ENCODE measurements at regions not wholly inside any gene's neighbourhood (a gene's known extent, or its start where the extent isn't known, plus 50 kb on each side); places are given as distances from the start of the nearest gene placed in this dataset.
"Not testable (repeated sequence)": the region's sequence is repeated elsewhere in the genome, so short reads cannot be mapped to it uniquely, and the experiment has no call there.

DNA sequence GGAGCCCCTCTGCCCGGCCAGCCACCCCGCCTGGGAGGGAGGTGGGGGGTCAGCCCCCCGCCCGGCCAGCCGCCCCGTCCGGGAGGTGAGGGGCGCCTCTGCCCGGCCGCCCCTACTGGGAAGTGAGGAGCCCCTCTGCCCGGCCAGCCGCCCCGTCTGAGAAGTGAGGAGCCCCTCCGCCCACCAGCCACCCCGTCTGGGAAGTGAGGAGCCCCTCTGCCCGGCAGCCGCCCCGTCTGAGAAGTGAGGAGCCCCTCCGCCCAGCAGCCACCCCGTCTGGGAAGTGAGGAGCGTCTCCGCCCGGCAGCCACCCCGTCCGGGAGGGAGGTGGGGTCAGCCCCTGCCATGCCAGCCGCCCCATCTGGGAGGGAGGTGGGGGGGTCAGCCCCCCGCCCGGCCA is 102.8 kb downstream of the ID4 start:
- WGBS, 2 donors: 97 to 98% methylated on average over 7 to 23 of the region's 28 CpGs
- H3K36me3 ChIP-seq (ENCODE audit: control insufficient read depth in 4 of 4, insufficient read depth in 4 of 4, low read length in 4 of 4); H3K27me3 ChIP-seq (ENCODE audit: control insufficient read depth in 3 of 3, insufficient read depth in 3 of 3, low read length in 2 of 3); ATAC-seq (ENCODE audit: insufficient read depth, low FRiP score); DNase-seq; H3K9ac ChIP-seq (ENCODE audit: insufficient read depth in 1 of 2, low read length in 2 of 2); H3K4me3 ChIP-seq; H3K9me3 ChIP-seq (ENCODE audit: control insufficient read depth in 4 of 4, insufficient read depth in 3 of 4, low read length in 3 of 4); H3K4me1 ChIP-seq (ENCODE audit: control insufficient read depth in 5 of 5, insufficient read depth in 5 of 5, low read length in 5 of 5); H3K27ac ChIP-seq (ENCODE audit: low read depth in 1 of 2, low read length in 1 of 2): not testable (repeated sequence)

DNA sequence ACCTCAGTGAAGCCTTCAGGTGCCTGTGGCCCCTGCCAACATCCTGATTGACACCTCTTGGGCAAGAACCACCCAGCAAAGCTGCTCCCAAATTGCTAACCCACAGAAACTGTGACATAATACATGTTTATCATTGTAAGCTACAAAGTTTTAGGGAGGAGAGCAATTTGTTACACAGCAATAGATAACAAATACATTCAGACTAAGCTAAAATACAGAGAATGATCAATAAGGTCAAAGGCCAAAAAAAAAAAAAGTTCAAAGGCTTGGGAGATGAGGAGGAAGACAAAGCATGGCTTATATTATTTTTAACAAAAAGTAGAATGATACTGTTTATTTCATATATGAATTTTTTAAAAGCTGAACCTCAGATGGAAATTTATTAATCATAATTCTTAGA is 105.9 kb downstream of the ID4 start:
- H3K27ac ChIP-seq (ENCODE audit: low read depth in 1 of 2, low read length in 1 of 2): no peak overlapping the region

DNA sequence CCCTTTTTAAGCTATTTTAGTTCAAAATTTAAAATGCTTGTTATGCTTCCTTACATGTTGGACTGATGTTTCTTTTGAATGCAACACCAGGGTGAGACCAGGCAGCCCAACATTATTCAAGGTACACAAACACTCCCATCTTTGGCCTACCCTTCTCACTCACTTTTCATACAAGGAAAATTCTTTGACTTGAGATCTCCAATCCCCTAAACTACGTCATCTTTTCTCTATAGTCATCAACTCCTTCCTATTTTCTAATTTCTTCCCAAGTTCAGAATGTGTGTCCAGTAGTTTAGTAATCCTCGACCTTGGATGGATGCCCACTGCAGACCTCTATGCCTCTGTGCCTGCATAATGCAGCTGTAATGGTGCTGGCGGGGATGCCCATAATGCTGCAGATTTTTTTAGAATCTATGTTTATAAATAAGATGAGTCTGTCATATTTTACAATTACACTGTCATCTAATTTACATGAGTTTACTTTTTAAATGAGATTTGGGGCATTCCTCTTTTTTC is 108.7 kb downstream of the ID4 start:
- 83% methylated on average over 3 of the region's 3 CpGs for WGBS, 2 donors
- Histone ChIP-seq H3K36me3 (ENCODE audit: control insufficient read depth in 4 of 4, insufficient read depth in 4 of 4, low read length in 4 of 4) (no peaks in the 10 kb centered on the region), H3K4me3 (no peak overlapping the region), H3K9ac (ENCODE audit: insufficient read depth in 1 of 2, low read length in 2 of 2) (no peak overlapping the region), H3K9me3 (ENCODE audit: control insufficient read depth in 4 of 4, insufficient read depth in 3 of 4, low read length in 3 of 4) (no peaks in the 10 kb centered on the region), H3K27me3 (ENCODE audit: control insufficient read depth in 3 of 3, insufficient read depth in 3 of 3, low read length in 2 of 3) (no peaks in the 10 kb centered on the region), H3K27ac (ENCODE audit: low read depth in 1 of 2, low read length in 1 of 2) (no peak overlapping the region), H3K4me1 (ENCODE audit: control insufficient read depth in 5 of 5, insufficient read depth in 5 of 5, low read length in 5 of 5) (no peaks in the 10 kb centered on the region)
- DNase-seq: no peak
- TF ChIP-seq, protein P1, sequence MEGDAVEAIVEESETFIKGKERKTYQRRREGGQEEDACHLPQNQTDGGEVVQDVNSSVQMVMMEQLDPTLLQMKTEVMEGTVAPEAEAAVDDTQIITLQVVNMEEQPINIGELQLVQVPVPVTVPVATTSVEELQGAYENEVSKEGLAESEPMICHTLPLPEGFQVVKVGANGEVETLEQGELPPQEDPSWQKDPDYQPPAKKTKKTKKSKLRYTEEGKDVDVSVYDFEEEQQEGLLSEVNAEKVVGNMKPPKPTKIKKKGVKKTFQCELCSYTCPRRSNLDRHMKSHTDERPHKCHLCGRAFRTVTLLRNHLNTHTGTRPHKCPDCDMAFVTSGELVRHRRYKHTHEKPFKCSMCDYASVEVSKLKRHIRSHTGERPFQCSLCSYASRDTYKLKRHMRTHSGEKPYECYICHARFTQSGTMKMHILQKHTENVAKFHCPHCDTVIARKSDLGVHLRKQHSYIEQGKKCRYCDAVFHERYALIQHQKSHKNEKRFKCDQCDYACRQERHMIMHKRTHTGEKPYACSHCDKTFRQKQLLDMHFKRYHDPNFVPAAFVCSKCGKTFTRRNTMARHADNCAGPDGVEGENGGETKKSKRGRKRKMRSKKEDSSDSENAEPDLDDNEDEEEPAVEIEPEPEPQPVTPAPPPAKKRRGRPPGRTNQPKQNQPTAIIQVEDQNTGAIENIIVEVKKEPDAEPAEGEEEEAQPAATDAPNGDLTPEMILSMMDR (IDR thresholded peaks at IDR 0.05; ENCODE audit: control extremely low read depth, extremely low read depth): no peak
- no peak for ATAC-seq (ENCODE audit: insufficient read depth, low FRiP score)

More for the DNA sequence above, 105.9 kb downstream of the ID4 start:
- TF ChIP-seq, protein P1 (IDR thresholded peaks at IDR 0.05; ENCODE audit: control extremely low read depth, extremely low read depth): no peak
- no peaks in the 10 kb centered on the region for H3K27me3 ChIP-seq (ENCODE audit: control insufficient read depth in 3 of 3, insufficient read depth in 3 of 3, low read length in 2 of 3)
- ATAC-seq (ENCODE audit: insufficient read depth, low FRiP score): no peak
- H3K4me1 ChIP-seq (ENCODE audit: control insufficient read depth in 5 of 5, insufficient read depth in 5 of 5, low read length in 5 of 5): no peaks in the 10 kb centered on the region
- no peak overlapping the region for H3K9ac ChIP-seq (ENCODE audit: insufficient read depth in 1 of 2, low read length in 2 of 2)
- H3K36me3 ChIP-seq (ENCODE audit: control insufficient read depth in 4 of 4, insufficient read depth in 4 of 4, low read length in 4 of 4): no peaks in the 10 kb centered on the region
- no peak overlapping the region for H3K4me3 ChIP-seq
- H3K9me3 ChIP-seq (ENCODE audit: control insufficient read depth in 4 of 4, insufficient read depth in 3 of 4, low read length in 3 of 4): no peaks in the 10 kb centered on the region
- DNase-seq: no peak

DNA sequence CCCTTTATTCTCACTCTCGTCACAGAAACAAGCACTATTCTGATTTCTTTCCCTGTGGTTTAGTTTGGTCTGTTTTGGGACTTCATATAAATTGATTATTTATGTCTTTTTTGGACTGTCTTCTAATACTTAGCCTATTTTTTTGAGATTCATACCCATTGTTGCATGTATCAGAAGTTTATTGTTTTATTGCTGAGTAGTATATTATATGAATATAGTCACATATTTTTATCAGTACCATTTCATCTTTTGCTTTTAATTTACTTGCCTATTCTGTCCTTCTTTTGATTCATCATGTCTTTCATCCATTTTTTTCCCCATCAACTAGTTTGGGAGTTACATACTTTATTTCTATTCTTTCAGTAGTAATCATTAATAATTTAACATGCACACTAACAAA is 112.0 kb downstream of the ID4 start:
- H3K27me3 ChIP-seq (ENCODE audit: control insufficient read depth in 3 of 3, insufficient read depth in 3 of 3, low read length in 2 of 3): no peaks in the 10 kb centered on the region
- ATAC-seq (ENCODE audit: insufficient read depth, low FRiP score) (no peak), DNase-seq (no peak)
- no peak overlapping the region for H3K9ac ChIP-seq (ENCODE audit: insufficient read depth in 1 of 2, low read length in 2 of 2)
- no peaks in the 10 kb centered on the region for H3K9me3 ChIP-seq (ENCODE audit: control insufficient read depth in 4 of 4, insufficient read depth in 3 of 4, low read length in 3 of 4)
- no peaks in the 10 kb centered on the region for H3K36me3 ChIP-seq (ENCODE audit: control insufficient read depth in 4 of 4, insufficient read depth in 4 of 4, low read length in 4 of 4)
- H3K4me1 ChIP-seq (ENCODE audit: control insufficient read depth in 5 of 5, insufficient read depth in 5 of 5, low read length in 5 of 5): no peaks in the 10 kb centered on the region
- H3K27ac ChIP-seq (ENCODE audit: low read depth in 1 of 2, low read length in 1 of 2): no peak overlapping the region
- WGBS, 2 donors: 89 to 92% methylated on average over 1 of the region's 1 CpG
- TF ChIP-seq, protein P1 (IDR thresholded peaks at IDR 0.05; ENCODE audit: control extremely low read depth, extremely low read depth): no peak
- H3K4me3 ChIP-seq: no peak overlapping the region

All from lung (tissue), 11 donors.